Left ventricle myocardium inferior (tissue), 1 donor: ENCODE measurements at regions not wholly inside any gene's neighbourhood (a gene's known extent, or its start where the extent isn't known, plus 50 kb on each side); places are given as distances from the start of the nearest gene placed in this dataset.
"Not testable (repeated sequence)": the region's sequence is repeated elsewhere in the genome, so short reads cannot be mapped to it uniquely, and the experiment has no call there.

Experiments
- DNase-seq: peaks from one replicate; pipeline ENCODE4 v3.0.0-alpha.2; 2020
- H3K27ac ChIP-seq: fragments of 200-600 bp; replicated peaks from 2 replicates; pipeline ENCODE4 v1.8.0; 2021
- H3K27me3 ChIP-seq: fragments of 200-600 bp; 2 replicates; pipeline ENCODE4 v1.8.0; 2021; ENCODE audit warnings: low read depth
- H3K36me3 ChIP-seq: fragments of 200-600 bp; 2 replicates; pipeline ENCODE4 v1.8.0; 2021
- H3K4me1 ChIP-seq: fragments of 200-600 bp; 2 replicates; pipeline ENCODE4 v1.8.0; 2021
- H3K4me3 ChIP-seq: fragments of 200-600 bp; 2 replicates; pipeline ENCODE4 v1.8.0; 2021; ENCODE audit warnings: mild to moderate bottlenecking, moderate library complexity
- H3K9me3 ChIP-seq: fragments of 200-600 bp; replicated peaks from 2 replicates; pipeline ENCODE4 v1.8.0; 2021
- intact Hi-C: fragments of 100-400 bp; cut with micrococcal nuclease; formaldehyde crosslinking; loops from one replicate; pipeline ENCODE4 v1.11.0; 2022
- TF ChIP-seq, protein P1 (sequence below): fragments of 200-600 bp; IDR thresholded peaks from 2 replicates; pipeline ENCODE4 v1.8.0; 2021; ENCODE audit warnings: antibody characterized with exemption, mild to moderate bottlenecking, borderline replicate concordance
- donor health status: DM: no; HTN: yes; CAD: no; lungs with severe emphysema.

- intact Hi-C loops: no loop called here
- TF ChIP-seq, protein P1, sequence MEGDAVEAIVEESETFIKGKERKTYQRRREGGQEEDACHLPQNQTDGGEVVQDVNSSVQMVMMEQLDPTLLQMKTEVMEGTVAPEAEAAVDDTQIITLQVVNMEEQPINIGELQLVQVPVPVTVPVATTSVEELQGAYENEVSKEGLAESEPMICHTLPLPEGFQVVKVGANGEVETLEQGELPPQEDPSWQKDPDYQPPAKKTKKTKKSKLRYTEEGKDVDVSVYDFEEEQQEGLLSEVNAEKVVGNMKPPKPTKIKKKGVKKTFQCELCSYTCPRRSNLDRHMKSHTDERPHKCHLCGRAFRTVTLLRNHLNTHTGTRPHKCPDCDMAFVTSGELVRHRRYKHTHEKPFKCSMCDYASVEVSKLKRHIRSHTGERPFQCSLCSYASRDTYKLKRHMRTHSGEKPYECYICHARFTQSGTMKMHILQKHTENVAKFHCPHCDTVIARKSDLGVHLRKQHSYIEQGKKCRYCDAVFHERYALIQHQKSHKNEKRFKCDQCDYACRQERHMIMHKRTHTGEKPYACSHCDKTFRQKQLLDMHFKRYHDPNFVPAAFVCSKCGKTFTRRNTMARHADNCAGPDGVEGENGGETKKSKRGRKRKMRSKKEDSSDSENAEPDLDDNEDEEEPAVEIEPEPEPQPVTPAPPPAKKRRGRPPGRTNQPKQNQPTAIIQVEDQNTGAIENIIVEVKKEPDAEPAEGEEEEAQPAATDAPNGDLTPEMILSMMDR: no peak
- H3K9me3 ChIP-seq: no peaks in the 10 kb centered on the region
- no peak overlapping the region for H3K27ac ChIP-seq
- H3K4me3 ChIP-seq: no peak overlapping the region
- no peaks in the 10 kb centered on the region for H3K4me1 ChIP-seq
- H3K36me3 ChIP-seq: no peaks in the 10 kb centered on the region
- DNase-seq: no peak
- no peaks in the 10 kb centered on the region for H3K27me3 ChIP-seq
Observed at GRCh38 chr2:59826177-59826576, 727.3 kb downstream of the BCL11A start.

- no peak overlapping the region for H3K4me3 ChIP-seq
- H3K4me1 ChIP-seq: no peaks in the 10 kb centered on the region
- no peak for DNase-seq
- no peaks in the 10 kb centered on the region for H3K36me3 ChIP-seq
- TF ChIP-seq, protein P1: no peak
- no peaks in the 10 kb centered on the region for H3K9me3 ChIP-seq
- no peaks in the 10 kb centered on the region for H3K27me3 ChIP-seq
- intact Hi-C loops: no loop called here
- H3K27ac ChIP-seq: no peak overlapping the region
Observed at GRCh38 chr2:59824314-59824713, 729.1 kb downstream of the BCL11A start.

DNA sequence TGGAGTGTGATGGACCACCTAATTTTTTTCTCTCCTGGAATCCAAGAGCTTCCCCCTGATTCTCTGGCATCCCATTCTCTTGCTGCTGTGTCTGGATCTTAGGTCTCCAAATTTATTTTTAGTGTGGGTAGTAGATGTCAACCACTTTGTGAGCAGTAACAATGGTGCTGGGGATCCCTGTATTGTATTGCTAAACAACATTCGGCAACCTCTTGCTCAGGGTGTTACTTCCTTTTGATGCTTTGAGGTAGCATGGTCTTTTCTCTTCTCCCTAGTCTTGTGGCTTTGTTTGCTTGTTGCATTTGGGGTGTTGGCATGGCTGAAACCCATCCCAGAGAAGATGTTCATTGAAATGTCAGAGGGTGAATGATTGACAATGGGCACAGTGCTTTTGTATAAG, 737.4 kb downstream of the BCL11A start:
- H3K9me3 ChIP-seq: no peaks in the 10 kb centered on the region
- H3K27ac ChIP-seq: no peak overlapping the region
- H3K4me3 ChIP-seq: no peak overlapping the region
- H3K27me3 ChIP-seq: no peaks in the 10 kb centered on the region
- TF ChIP-seq, protein P1: no peak
- no peaks in the 10 kb centered on the region for H3K4me1 ChIP-seq
- no peak for DNase-seq
- H3K36me3 ChIP-seq: no peaks in the 10 kb centered on the region
- intact Hi-C loops: no loop called here

DNA sequence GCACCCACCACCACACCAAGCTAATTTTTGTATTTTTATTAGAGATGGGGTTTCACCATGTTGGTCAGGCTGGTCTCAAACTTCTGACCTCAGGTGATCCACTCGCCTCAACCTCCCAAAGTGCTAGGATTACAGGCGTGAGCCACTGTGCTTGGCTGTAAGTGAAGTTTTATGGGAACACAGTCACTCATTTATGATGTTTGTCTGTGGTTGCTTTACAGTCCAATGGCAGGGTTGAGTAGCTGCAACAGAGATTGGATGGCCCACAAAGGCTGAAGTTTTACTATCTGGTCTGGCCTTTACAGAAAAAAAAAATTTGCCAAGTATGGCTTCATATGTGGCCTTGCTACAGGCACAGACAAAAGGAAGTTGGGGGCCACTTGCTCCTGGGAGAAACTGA, 743.2 kb downstream of the BCL11A start:
- H3K27ac ChIP-seq, DNase-seq, H3K36me3 ChIP-seq, H3K4me1 ChIP-seq, intact Hi-C loops, H3K4me3 ChIP-seq, H3K9me3 ChIP-seq, H3K27me3 ChIP-seq: not testable (repeated sequence)

DNA sequence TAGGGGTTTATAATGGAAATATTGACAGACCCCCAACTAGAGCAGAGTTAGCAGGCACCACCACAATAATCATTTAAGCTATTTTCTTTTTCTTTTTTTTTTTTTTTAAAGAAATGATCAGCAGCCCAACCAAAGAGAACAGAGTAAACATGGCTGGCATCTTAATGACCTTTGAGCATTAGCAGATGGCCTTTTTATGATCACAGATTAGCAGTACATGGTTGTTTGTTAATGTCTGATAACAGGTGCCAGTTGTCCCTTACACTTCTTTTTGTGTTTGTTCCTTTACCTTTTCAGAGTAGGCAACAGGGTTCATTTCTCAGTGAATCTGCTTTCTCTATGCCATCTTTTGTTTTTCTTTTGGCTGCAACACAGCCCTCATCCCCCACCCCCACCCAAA, 747.0 kb downstream of the BCL11A start:
- Histone ChIP-seq H3K9me3 (no peaks in the 10 kb centered on the region), H3K36me3 (no peaks in the 10 kb centered on the region), H3K27ac (no peak overlapping the region), H3K27me3 (no peaks in the 10 kb centered on the region), H3K4me1 (no peaks in the 10 kb centered on the region), H3K4me3 (no peak overlapping the region)
- TF ChIP-seq, protein P1: no peak
- intact Hi-C loops: no loop called here
- DNase-seq: no peak

GRCh38 chr2:59804732-59805131, 748.7 kb downstream of the BCL11A start:
- peaks cover 12% of the 10 kb centered on the region for H3K9me3 ChIP-seq
- H3K27me3 ChIP-seq: no peaks in the 10 kb centered on the region
- no peaks in the 10 kb centered on the region for H3K4me1 ChIP-seq
- TF ChIP-seq, protein P1: no peak
- no peak for DNase-seq
- H3K36me3 ChIP-seq: no peaks in the 10 kb centered on the region
- H3K4me3 ChIP-seq: no peak overlapping the region
- intact Hi-C loops: no loop called here
- no peak overlapping the region for H3K27ac ChIP-seq
